OCI-LY7 (cell line): ENCODE measurements at regions not wholly inside any gene's neighbourhood (a gene's known extent, or its start where the extent isn't known, plus 50 kb on each side); places are given as distances from the start of the nearest gene placed in this dataset.

Experiments used
- CTCF ChIP-seq: fragments of 200-600 bp; sonication (generic); conservative IDR thresholded peaks from 2 replicates; pipeline ENCODE4 v1.5.1; 2014; ENCODE audit warnings: mild to moderate bottlenecking, antibody characterized with exemption, low read length, moderate library complexity, mixed read lengths
- EZH2phosphoT487 ChIP-seq: fragments of 200-600 bp; sonication (generic); IDR thresholded peaks from 2 replicates; pipeline ENCODE4 v1.6.1; 2018; ENCODE audit warnings: low read depth, borderline replicate concordance, mild to moderate bottlenecking, mixed run types, antibody characterized with exemption, low read length, moderate library complexity, mixed read lengths

GRCh38 chr9:129459547-129460322, 161.2 kb downstream of the C9orf50 start:
- TF ChIP-seq CTCF (no peak), EZH2phosphoT487 (no peak)
